ENCODE measurements at regions not wholly inside any gene's neighbourhood (a gene's known extent, or its start where the extent isn't known, plus 50 kb on each side); places are given as distances from the start of the nearest gene placed in this dataset.

DNA sequence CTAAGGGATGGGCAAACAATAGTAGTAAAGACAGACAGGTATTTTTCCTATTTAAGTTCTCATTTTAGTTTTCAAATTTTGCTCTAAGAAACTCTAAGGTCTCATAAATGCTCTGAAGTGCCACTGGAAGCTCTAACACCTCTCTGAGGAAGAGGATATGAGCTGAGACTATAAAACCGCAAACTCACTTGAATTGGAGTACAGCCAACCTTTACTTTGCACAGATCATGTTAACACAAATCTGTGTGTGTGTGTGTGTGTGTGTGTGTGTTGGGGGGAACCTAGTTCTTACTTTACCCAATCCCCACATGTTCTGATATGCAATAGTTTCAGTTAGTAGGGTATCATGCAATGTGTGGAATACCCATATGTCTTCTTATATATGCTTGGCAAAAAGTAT is 446.8 kb downstream of the CHL1 start:
- CTCF ChIA-PET, result no interaction called here
- Mint-ChIP-seq H3K36me3 (no peaks in the 10 kb centered on the region), H3K27ac (no peak overlapping the region), H3K27me3 (no peaks in the 10 kb centered on the region), H3K9me3 (no peaks in the 10 kb centered on the region), H3K4me3 (no peak overlapping the region), H3K4me1 (no peaks in the 10 kb centered on the region)
- no peak for DNase-seq

DNA sequence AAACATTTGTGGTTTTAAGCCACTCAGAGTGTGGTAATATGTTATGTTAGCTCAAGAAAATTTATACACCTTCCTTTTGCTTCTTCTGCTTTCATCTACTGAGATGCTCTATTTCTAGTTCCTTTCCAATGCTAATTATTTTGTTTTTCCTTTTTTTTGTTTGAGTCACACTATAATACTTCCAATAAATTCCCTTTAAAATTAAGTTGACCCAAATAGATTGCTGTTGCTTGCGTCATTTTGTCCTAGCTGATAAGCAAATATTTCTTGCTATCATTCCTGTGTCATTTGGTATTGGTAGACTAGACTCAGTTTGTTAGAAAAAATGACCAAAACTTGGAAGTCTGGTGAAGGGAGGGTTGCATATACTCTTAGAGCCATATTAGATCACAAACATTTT is 437.0 kb upstream of the CNTN6 start:
- Mint-ChIP-seq H3K27ac (no peak overlapping the region), H3K4me3 (no peak overlapping the region), H3K27me3 (no peaks in the 10 kb centered on the region), H3K4me1 (no peaks in the 10 kb centered on the region), H3K9me3 (no peaks in the 10 kb centered on the region), H3K36me3 (no peaks in the 10 kb centered on the region)
- no peak for DNase-seq
- CTCF ChIA-PET, result no interaction called here

DNA sequence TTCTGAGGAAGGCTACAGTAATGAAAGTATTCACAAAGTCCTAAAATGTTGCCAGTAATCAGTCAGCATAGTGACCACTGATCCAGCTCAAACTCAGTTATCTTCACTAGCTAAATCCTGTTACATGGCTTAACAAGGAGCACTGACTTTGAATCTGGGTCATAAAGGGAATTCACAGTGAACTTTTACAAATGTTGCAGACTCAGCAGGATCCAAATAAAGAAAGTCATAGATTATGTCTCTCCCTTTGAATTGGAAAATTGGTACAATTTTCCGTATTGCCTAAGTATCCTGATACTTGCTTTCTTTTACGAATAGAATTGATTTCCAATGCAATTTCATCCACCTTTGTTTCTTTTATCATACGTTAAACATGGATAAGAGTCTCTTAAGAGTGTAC is 431.5 kb upstream of the CNTN6 start:
- H3K36me3 Mint-ChIP-seq, result no peaks in the 10 kb centered on the region
- H3K4me1 Mint-ChIP-seq, result no peaks in the 10 kb centered on the region
- no peak for DNase-seq
- no peak overlapping the region for H3K4me3 Mint-ChIP-seq
- no peak overlapping the region for H3K27ac Mint-ChIP-seq
- CTCF ChIA-PET, result no interaction called here
- H3K27me3 Mint-ChIP-seq, result no peaks in the 10 kb centered on the region
- H3K9me3 Mint-ChIP-seq, result peaks cover 4% of the 10 kb centered on the region

DNA sequence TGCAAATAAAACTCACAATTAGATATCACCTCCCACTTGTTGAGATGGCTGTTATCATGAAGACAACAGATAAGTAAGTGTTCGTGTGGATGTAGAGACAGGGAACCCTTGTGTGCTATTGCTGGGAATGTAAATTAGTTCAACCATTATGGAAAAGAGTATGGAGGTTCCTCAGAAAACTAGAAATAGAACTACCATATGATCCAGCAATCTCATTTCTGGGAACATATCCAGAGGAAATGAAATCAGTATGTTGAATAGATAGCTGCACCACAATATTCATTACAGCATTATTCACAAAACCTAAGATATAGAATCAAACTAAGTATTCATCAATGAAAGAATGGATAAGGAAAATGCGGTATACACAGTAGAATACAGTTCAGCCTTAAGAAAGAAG is 418.7 kb upstream of the CNTN6 start:
- H3K4me1 Mint-ChIP-seq, result no peaks in the 10 kb centered on the region
- H3K27ac Mint-ChIP-seq, result no peak overlapping the region
- peaks cover 9% of the 10 kb centered on the region for H3K9me3 Mint-ChIP-seq
- CTCF ChIA-PET, result no interaction called here
- H3K36me3 Mint-ChIP-seq, result no peaks in the 10 kb centered on the region
- H3K27me3 Mint-ChIP-seq, result no peaks in the 10 kb centered on the region
- no peak for DNase-seq
- no peak overlapping the region for H3K4me3 Mint-ChIP-seq

- no peak overlapping the region for H3K4me3 Mint-ChIP-seq
- no peak for DNase-seq
- no peak overlapping the region for H3K27ac Mint-ChIP-seq
- peaks cover 8% of the 10 kb centered on the region for H3K9me3 Mint-ChIP-seq
- no peaks in the 10 kb centered on the region for H3K4me1 Mint-ChIP-seq
- CTCF ChIA-PET, result no interaction called here
- H3K27me3 Mint-ChIP-seq, result no peaks in the 10 kb centered on the region
- H3K36me3 Mint-ChIP-seq, result no peaks in the 10 kb centered on the region
These were observed 417.0 kb upstream of the CNTN6 start for GRCh38 chr3:675846-676245.

DNA sequence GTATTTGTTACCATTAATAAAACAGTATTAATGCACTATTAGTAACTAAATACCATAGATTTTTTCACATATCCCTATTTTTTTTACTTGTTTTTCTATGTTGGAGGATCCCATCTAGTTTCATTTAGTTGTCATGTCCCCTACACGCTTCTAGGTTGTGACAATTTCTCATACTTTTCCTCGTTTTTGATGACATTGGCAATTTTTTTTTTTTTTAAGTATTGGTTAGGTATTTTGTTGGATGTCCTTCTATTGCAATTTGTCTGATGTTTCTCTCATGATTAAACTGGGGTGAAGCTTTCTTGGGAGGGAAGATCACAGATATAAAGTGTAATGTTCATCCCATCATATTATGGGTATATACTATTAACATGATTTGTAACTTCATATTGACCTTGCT is 409.1 kb upstream of the CNTN6 start:
- Mint-ChIP-seq H3K4me1 (no peaks in the 10 kb centered on the region), H3K9me3 (no peaks in the 10 kb centered on the region), H3K4me3 (no peak overlapping the region), H3K36me3 (no peaks in the 10 kb centered on the region), H3K27me3 (no peaks in the 10 kb centered on the region), H3K27ac (no peak overlapping the region)
- no peak for DNase-seq
- CTCF ChIA-PET, result no interaction called here

DNA sequence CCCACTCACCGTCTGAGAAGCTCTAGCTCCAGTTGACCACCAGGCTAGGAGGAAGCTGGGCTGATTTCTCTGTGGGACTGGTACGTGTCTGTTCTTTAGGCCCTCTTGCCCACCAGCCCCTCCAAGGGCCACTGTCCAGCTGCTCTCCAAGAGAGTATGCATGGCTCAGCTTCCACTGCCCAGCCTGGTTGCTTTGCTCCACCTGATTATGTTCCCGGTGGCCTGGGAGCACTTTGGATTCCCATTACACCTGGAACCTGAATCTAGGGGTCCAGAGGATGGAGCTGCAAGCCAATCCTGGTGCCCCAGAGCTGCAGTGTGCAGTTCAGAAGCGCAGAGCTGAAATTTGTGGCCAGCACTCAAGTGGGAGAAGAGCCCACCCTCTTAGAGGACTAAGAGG is 402.1 kb upstream of the CNTN6 start:
- no peak for DNase-seq
- Mint-ChIP-seq H3K27ac (no peak overlapping the region), H3K36me3 (no peaks in the 10 kb centered on the region), H3K9me3 (peaks cover 17% of the 10 kb centered on the region), H3K4me3 (no peak overlapping the region), H3K4me1 (no peaks in the 10 kb centered on the region), H3K27me3 (no peaks in the 10 kb centered on the region)
- CTCF ChIA-PET, result no interaction called here

DNA sequence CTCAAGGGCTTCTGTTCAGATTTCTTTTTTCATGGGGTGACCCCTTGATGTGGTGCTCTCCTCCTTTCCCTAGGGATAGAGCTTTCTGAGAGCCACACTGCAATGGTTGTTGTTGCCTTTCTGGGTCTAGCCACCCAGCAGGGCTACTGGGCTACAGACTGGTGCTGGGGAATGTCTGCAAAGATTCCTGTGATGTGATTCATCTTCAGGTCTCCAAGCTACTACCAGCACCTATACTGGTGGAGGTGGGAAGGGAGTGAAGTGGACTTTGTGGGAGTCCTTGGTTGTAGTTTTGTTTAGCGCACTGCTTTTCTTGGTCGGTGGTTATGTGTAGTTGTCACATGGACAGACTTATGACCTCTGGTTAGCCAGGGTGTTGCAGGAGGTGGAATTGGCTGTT is 392.3 kb upstream of the CNTN6 start:
- no peak overlapping the region for H3K4me3 Mint-ChIP-seq
- no peaks in the 10 kb centered on the region for H3K27me3 Mint-ChIP-seq
- no peak overlapping the region for H3K27ac Mint-ChIP-seq
- DNase-seq, result no peak
- H3K9me3 Mint-ChIP-seq, result peaks cover 24% of the 10 kb centered on the region
- CTCF ChIA-PET, result no interaction called here
- no peaks in the 10 kb centered on the region for H3K36me3 Mint-ChIP-seq
- no peaks in the 10 kb centered on the region for H3K4me1 Mint-ChIP-seq

GRCh38 chr3:707041-707440 is 385.8 kb upstream of the CNTN6 start:
- CTCF ChIA-PET, result no interaction called here
- no peak overlapping the region for H3K27ac Mint-ChIP-seq
- H3K4me1 Mint-ChIP-seq, result no peaks in the 10 kb centered on the region
- peaks cover 12% of the 10 kb centered on the region for H3K9me3 Mint-ChIP-seq
- no peaks in the 10 kb centered on the region for H3K27me3 Mint-ChIP-seq
- no peak overlapping the region for H3K4me3 Mint-ChIP-seq
- DNase-seq, result no peak
- no peaks in the 10 kb centered on the region for H3K36me3 Mint-ChIP-seq

GRCh38 chr3:713006-713621 is 379.7 kb upstream of the CNTN6 start:
- H3K36me3 Mint-ChIP-seq, result no peaks in the 10 kb centered on the region
- CTCF ChIA-PET, result no interaction called here

GRCh38 chr3:713947-714620 is 378.7 kb upstream of the CNTN6 start:
- Mint-ChIP-seq H3K4me1 (no peaks in the 10 kb centered on the region), H3K4me3 (no peak overlapping the region), H3K27ac (no peak overlapping the region), H3K27me3 (no peaks in the 10 kb centered on the region), H3K36me3 (no peaks in the 10 kb centered on the region), H3K9me3 (peaks cover 17% of the 10 kb centered on the region)
- no peak for DNase-seq
- CTCF ChIA-PET, result no interaction called here

More at GRCh38 chr3:713006-713621, 379.7 kb upstream of the CNTN6 start:
- Mint-ChIP-seq H3K27ac (no peak overlapping the region), H3K4me3 (no peak overlapping the region), H3K27me3 (no peaks in the 10 kb centered on the region), H3K9me3 (peaks cover 16% of the 10 kb centered on the region), H3K4me1 (no peaks in the 10 kb centered on the region)
- no peak for DNase-seq

DNA sequence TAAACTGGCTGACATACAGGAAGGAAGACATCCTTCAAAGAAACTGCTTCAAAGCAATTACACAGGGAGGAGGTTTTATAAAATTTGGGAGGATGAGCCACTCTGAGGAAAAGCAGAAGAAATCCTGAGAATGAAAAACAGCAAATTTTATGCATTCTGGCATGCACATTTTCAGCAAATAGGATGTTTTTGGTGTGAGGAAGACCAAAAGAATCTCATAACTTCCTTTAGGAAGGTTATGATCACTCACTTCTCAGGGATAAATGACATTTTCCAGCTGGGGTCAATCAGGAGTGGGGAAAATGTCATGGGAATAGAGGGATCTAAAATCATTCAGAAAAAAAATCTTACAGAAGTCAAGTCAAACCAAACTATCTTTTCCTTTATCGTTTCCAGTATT is 371.7 kb upstream of the CNTN6 start:
- Mint-ChIP-seq H3K36me3 (no peaks in the 10 kb centered on the region), H3K27ac (no peak overlapping the region), H3K4me1 (no peaks in the 10 kb centered on the region), H3K4me3 (no peak overlapping the region), H3K27me3 (no peaks in the 10 kb centered on the region), H3K9me3 (peaks cover 9% of the 10 kb centered on the region)
- CTCF ChIA-PET, result no interaction called here
- DNase-seq, result no peak

- H3K4me1 Mint-ChIP-seq, result no peaks in the 10 kb centered on the region
- DNase-seq, result no peak
- no peak overlapping the region for H3K27ac Mint-ChIP-seq
- H3K9me3 Mint-ChIP-seq, result peaks cover 10% of the 10 kb centered on the region
- no peak overlapping the region for H3K4me3 Mint-ChIP-seq
- no peaks in the 10 kb centered on the region for H3K36me3 Mint-ChIP-seq
- H3K27me3 Mint-ChIP-seq, result no peaks in the 10 kb centered on the region
- CTCF ChIA-PET, result no interaction called here
These were observed 360.4 kb upstream of the CNTN6 start for GRCh38 chr3:732326-732928.

GRCh38 chr3:733313-733712 is 359.5 kb upstream of the CNTN6 start:
- Mint-ChIP-seq H3K4me1 (no peaks in the 10 kb centered on the region), H3K27me3 (no peaks in the 10 kb centered on the region), H3K27ac (no peak overlapping the region), H3K36me3 (no peaks in the 10 kb centered on the region), H3K4me3 (no peak overlapping the region), H3K9me3 (peaks cover 10% of the 10 kb centered on the region)
- DNase-seq, result no peak
- CTCF ChIA-PET, result no interaction called here

DNA sequence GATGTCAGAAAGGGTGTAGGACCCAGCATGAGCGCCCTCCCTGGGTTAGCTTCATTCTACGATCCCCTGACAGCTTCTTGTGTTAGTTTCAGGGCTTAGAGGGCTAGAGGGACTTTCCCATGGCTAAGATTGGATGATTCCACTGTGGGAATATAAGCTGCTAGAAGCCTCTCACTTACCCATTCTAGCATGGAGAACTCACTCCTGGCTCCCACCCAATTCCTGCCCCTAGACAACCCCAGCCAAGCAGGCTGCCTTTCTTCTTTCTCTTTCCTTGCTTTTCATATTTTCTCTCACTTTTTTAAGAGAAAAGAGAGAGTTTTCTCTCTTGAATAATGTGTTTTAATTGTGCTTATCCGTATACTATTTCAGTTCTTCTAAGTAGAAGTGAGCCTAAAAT is 335.1 kb upstream of the CNTN6 start:
- H3K9me3 Mint-ChIP-seq, result peaks cover 13% of the 10 kb centered on the region
- H3K4me1 Mint-ChIP-seq, result no peaks in the 10 kb centered on the region
- no peak overlapping the region for H3K27ac Mint-ChIP-seq
- H3K36me3 Mint-ChIP-seq, result no peaks in the 10 kb centered on the region
- CTCF ChIA-PET, result no interaction called here
- no peak overlapping the region for H3K4me3 Mint-ChIP-seq
- DNase-seq, result no peak
- H3K27me3 Mint-ChIP-seq, result no peaks in the 10 kb centered on the region
